ENCODE measurements at regions not wholly inside any gene's neighbourhood (a gene's known extent, or its start where the extent isn't known, plus 50 kb on each side); places are given as distances from the start of the nearest gene placed in this dataset.

- no peak overlapping the region for H3K27ac ChIP-seq
- TF ChIP-seq ZFX (IDR thresholded peaks at IDR 0.05): no peak
- TF ChIP-seq CTCF (conservative IDR thresholded peaks at IDR 0.05): no peak
These were observed 516.3 kb downstream of the SLITRK6 start for GRCh38 chr13:85282876-85283275.

- H3K27ac ChIP-seq: no peak overlapping the region
- no peak for TF ChIP-seq CTCF (conservative IDR thresholded peaks at IDR 0.05)
- no peak for TF ChIP-seq ZFX (IDR thresholded peaks at IDR 0.05)
These were observed 520.4 kb downstream of the SLITRK6 start for GRCh38 chr13:85278851-85279250.

GRCh38 chr13:85277748-85278147, 521.5 kb downstream of the SLITRK6 start:
- H3K27ac ChIP-seq: no peak overlapping the region
- TF ChIP-seq ZFX (IDR thresholded peaks at IDR 0.05): no peak
- TF ChIP-seq CTCF (conservative IDR thresholded peaks at IDR 0.05): no peak

GRCh38 chr13:85266771-85267170, 532.4 kb downstream of the SLITRK6 start:
- no peak for TF ChIP-seq CTCF (conservative IDR thresholded peaks at IDR 0.05)
- TF ChIP-seq ZFX (IDR thresholded peaks at IDR 0.05): no peak
- peak overlapping the region; percentile 12; the same call in 1 of the 2 replicates for H3K27ac ChIP-seq

- peak overlapping the region; percentile 12; the same call in 1 of the 2 replicates for H3K27ac ChIP-seq
These were observed 532.9 kb downstream of the SLITRK6 start for GRCh38 chr13:85266331-85266730.

GRCh38 chr13:85265296-85265695, 533.9 kb downstream of the SLITRK6 start:
- H3K27ac ChIP-seq: no peak overlapping the region
- TF ChIP-seq ZFX (IDR thresholded peaks at IDR 0.05): no peak
- no peak for TF ChIP-seq CTCF (conservative IDR thresholded peaks at IDR 0.05)

More at GRCh38 chr13:85266331-85266730, 532.9 kb downstream of the SLITRK6 start:
- no peak for TF ChIP-seq ZFX (IDR thresholded peaks at IDR 0.05)
- no peak for TF ChIP-seq CTCF (conservative IDR thresholded peaks at IDR 0.05)

GRCh38 chr13:85262499-85262898, 536.7 kb downstream of the SLITRK6 start:
- no peak overlapping the region for H3K27ac ChIP-seq
- TF ChIP-seq ZFX (IDR thresholded peaks at IDR 0.05) (no peak), CTCF (conservative IDR thresholded peaks at IDR 0.05) (no peak)
